ENCODE measurements at regions not wholly inside any gene's neighbourhood (a gene's known extent, or its start where the extent isn't known, plus 50 kb on each side); places are given as distances from the start of the nearest gene placed in this dataset.

- WGBS = 59% methylated on average over 3 of the region's 3 CpGs
- Histone ChIP-seq H3K27me3 (ENCODE audit: control insufficient read depth, insufficient read depth) (no peaks in the 10 kb centered on the region), H3K4me1 (ENCODE audit: control insufficient read depth, insufficient read depth, low read length) (no peaks in the 10 kb centered on the region), H3K4me3 (ENCODE audit: low read length) (no peak overlapping the region), H3K27ac (ENCODE audit: low read length) (no peak overlapping the region), H3K9me3 (ENCODE audit: control insufficient read depth, low read length) (no peaks in the 10 kb centered on the region)
- no peak for DNase-seq
- no peak for ATAC-seq
- intact Hi-C loops (cut with DNase I) = no loop called here
Measured at GRCh38 chr3:105315815-105316214, 50.9 kb upstream of the ALCAM start.

- Histone ChIP-seq H3K4me1 (ENCODE audit: control insufficient read depth, insufficient read depth, low read length) (no peaks in the 10 kb centered on the region), H3K4me3 (ENCODE audit: low read length) (no peak overlapping the region), H3K9me3 (ENCODE audit: control insufficient read depth, low read length) (no peaks in the 10 kb centered on the region), H3K27ac (ENCODE audit: low read length) (no peak overlapping the region), H3K27me3 (ENCODE audit: control insufficient read depth, insufficient read depth) (no peaks in the 10 kb centered on the region)
- 77% methylated on average over 2 of the region's 2 CpGs for WGBS
- ATAC-seq = no peak
- intact Hi-C loops (cut with DNase I) = no loop called here
- DNase-seq = no peak
Measured at GRCh38 chr3:105316331-105316730, 50.4 kb upstream of the ALCAM start.

Small RNAs in the stretch of these regions (microRNA-seq; reads per million reads assigned to microRNA genes)
- 0 reads per million in 2 donors for gene MIR548AB
